H54 (cell line): ENCODE measurements at regions not wholly inside any gene's neighbourhood (a gene's known extent, or its start where the extent isn't known, plus 50 kb on each side); places are given as distances from the start of the nearest gene placed in this dataset.

Experiments
- DNase-seq: peaks from one replicate; pipeline ENCODE4 v3.0.0; 2011; ENCODE audit warnings: low spot score, mixed read lengths; ENCODE audit not compliant: insufficient read length
- FAIRE-seq: peaks from 3 replicates; lab custom pipeline; 2011; peaks lifted over from hg19 to GRCh38; lab: Jason Lieb, UNC
- POLR2A ChIP-seq: IDR thresholded peaks from 2 replicates; pipeline ENCODE4 v1.6.1; 2011; ENCODE audit warnings: low read depth, mild to moderate bottlenecking, low read length

DNA sequence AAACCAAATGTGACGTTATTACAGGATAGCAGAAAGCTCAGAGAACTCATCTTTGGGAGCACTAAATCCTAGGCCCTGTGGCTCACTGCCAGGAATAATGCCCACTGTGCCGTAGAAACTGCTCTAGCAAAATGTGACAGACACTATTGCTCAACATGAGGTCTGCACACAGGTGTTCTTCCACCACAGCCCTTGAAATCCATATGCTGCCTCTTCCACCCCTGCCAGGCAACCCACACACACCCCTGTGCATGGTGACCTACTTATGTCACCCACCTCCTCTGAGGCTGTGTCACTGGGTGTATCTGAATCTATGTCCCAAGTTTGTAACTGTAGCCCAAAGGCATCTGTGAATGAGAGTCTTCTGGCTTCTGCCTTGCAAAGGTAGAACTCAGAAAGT is 66.1 kb upstream of the MBOAT2 start:
- FAIRE-seq, result no peak
- TF ChIP-seq POLR2A, result no peak
- DNase-seq, result no peak

DNA sequence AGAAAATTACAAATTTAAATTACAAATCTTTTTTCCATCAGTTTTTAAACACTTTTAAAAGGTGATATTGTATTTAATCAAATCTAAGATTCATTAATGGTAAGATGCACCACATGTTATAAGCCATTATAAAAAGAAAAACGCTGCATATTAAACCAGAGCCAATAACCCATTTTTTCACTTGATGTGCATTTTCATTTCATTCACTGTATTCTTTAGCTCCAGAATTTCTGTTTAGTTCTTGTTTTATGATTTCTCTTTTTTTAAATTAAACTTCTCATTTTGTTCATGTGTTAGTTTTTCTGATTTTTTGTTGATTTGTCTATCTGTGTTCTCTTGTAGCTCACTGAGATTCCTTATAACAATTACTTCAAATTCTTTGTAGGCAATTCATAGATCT is 62.4 kb upstream of the MBOAT2 start:
- DNase-seq, result no peak
- no peak for FAIRE-seq
- no peak for TF ChIP-seq POLR2A

DNA sequence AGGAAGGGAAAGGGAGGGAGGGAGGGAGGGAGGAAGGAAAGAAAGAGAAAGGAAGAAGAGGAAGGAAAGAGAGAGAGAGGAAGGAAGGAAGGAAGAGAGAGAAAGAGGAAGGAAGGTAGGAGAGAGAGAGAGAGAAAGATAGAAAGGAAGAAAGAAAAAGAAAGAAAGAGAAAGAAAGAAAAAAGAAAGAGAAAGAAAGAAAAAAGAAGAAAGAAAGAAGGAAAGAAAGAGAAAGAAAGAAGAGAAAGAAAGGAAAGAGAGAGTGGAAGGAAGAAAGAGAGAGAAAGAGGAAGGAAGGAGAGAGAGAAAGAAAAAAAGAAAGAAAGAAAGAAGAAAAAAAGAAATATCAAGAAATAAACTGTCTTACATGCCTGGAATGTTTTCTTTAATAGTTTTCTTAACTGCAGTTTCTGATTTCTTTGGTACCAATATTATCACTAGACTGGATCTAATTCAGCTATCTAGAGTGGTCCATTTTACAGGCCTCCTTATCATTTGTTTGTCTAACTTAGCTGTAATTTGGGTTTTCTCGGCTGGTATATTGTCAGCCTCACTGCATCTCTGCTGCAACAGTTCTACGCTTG is 59.6 kb upstream of the MBOAT2 start:
- TF ChIP-seq POLR2A, result no peak
- FAIRE-seq, result no peak
- no peak for DNase-seq

DNA sequence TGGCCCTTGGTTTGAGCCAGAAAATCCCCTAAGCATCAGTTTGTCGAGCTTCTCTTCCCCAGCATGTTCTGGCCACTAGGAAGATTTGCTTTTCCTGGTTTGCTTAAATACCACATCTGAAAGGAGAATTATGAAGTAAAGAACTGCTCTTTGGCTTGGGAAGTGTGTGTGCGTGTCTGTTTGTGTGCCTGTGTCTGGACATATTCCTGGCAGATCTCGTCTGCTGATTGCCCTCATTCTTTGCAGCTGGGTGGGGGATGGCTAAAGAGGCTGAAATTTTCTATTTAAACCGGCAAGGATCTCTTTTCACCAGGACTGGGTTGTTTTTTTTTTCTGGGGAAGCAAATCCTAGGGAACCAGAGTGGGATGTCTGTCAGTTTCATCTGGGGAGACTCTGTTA is 57.3 kb upstream of the MBOAT2 start:
- DNase-seq, result no peak
- no peak for FAIRE-seq
- no peak for TF ChIP-seq POLR2A

GRCh38 chr2:9057939-9058761 is 54.7 kb upstream of the MBOAT2 start:
- TF ChIP-seq POLR2A, result no peak
- peak; percentile 82 for FAIRE-seq
- DNase-seq, result no peak

DNA sequence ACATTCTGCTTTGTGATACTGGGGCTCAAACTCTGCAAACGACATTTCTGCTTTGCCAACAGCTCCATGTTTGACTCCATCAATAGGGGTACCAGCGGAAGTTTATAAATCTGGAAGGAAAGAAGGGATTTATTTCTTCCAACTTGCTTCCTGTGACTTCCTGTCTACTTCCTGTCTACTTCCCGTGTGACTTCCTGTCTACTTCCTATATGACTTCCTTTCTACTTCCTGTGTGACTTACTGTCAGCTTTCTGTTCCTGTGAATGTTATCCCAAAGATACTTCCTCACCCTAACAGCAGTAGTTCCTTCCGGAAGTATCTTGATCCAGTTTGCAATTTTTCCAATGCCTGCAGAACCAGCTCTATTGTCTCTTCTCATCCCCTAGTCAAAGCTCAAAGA is 52.0 kb upstream of the MBOAT2 start:
- TF ChIP-seq POLR2A, result no peak
- FAIRE-seq (no peak), DNase-seq (no peak)

GRCh38 chr2:9053534-9053931 is 50.0 kb upstream of the MBOAT2 start:
- TF ChIP-seq POLR2A, result no peak
- FAIRE-seq (no peak), DNase-seq (no peak)
